GM20000 (cell line): ENCODE measurements at regions not wholly inside any gene's neighbourhood (a gene's known extent, or its start where the extent isn't known, plus 50 kb on each side); places are given as distances from the start of the nearest gene placed in this dataset.

ENCODE experiments used
- DNase-seq: peaks from one replicate; pipeline ENCODE4 v3.0.0; 2012; ENCODE audit warnings: low spot score
- CTCF ChIP-seq: IDR thresholded peaks from 2 replicates; pipeline ENCODE4 v1.5.1; 2012; ENCODE audit warnings: mild to moderate bottlenecking, control low read depth; ENCODE audit errors: extremely low read depth, missing control alignments

GRCh38 chr21:28877318-28877884 lies 115.3 kb downstream of the LTN1 start:
- no peak for TF ChIP-seq CTCF
- DNase-seq: no peak

- DNase-seq: no peak
- no peak for TF ChIP-seq CTCF
Measured at GRCh38 chr21:28875078-28875477, 117.6 kb downstream of the LTN1 start.

- TF ChIP-seq CTCF: no peak
Measured at GRCh38 chr21:28872218-28872617, 120.5 kb downstream of the LTN1 start.

GRCh38 chr21:28871388-28872010 lies 121.2 kb downstream of the LTN1 start:
- no peak for DNase-seq
- no peak for TF ChIP-seq CTCF

More at GRCh38 chr21:28872218-28872617, 120.5 kb downstream of the LTN1 start:
- no peak for DNase-seq

GRCh38 chr21:28867401-28867800 lies 125.3 kb downstream of the LTN1 start:
- DNase-seq: no peak
- no peak for TF ChIP-seq CTCF

GRCh38 chr21:28865488-28866186 lies 127.0 kb downstream of the LTN1 start:
- no peak for TF ChIP-seq CTCF
- DNase-seq: no peak

GRCh38 chr21:28858424-28858823 lies 134.3 kb downstream of the LTN1 start:
- DNase-seq: no peak
- TF ChIP-seq CTCF: no peak
